ENCODE measurements at regions not wholly inside any gene's neighbourhood (a gene's known extent, or its start where the extent isn't known, plus 50 kb on each side); places are given as distances from the start of the nearest gene placed in this dataset.

DNA sequence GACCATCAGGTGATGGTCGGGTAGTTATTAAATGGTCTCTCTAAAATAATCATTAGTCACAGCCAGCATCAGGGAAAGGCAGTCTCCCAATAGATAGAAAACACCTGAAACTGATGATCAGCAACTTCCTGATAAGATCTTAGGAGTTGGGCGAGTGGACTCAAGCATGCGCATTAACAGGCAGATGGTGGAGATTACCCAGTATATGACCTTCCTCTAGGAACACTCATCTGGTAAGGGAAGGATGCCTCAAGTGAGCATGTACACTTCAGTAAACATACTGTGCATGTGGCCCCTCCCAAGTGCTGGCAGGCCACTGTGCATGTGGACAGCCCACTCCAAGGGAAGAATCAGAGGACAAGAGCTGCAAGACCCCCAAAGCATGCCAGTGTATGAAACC is 105.9 kb downstream of the ABCC12 start:
- no peak for TF ChIP-seq EZH2 (IDR thresholded peaks at IDR 0.05; ENCODE audit: insufficient read depth, poor library complexity, severe bottlenecking)
- no peak for TF ChIP-seq EZH2phosphoT487 (IDR thresholded peaks at IDR 0.05; ENCODE audit: insufficient read depth, low read depth)
